ENCODE measurements at regions not wholly inside any gene's neighbourhood (a gene's known extent, or its start where the extent isn't known, plus 50 kb on each side); places are given as distances from the start of the nearest gene placed in this dataset.

DNA sequence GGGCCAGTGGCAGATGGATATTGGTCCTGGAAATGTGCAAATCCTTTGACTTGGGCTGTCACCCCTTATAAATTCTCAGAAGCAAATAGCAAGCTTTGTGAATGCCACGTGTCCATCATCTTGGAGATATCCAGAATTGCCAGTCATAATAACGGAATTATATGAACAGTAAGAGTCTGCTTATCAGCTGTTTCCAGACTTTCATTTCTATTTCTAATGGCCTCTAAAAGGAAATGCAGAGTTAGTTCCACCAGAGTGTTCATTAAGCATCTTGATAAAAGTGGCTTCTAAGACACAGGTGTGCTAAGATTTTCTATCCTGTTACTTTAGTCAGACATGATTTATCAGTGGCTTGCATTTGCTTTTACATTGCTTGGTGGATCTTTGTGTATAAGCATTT is 87.4 kb downstream of the RAMP3 start:
- no peak for DNase-seq (ENCODE audit: low read depth in 1 of 2, low spot score in 1 of 2)
- H3K27ac ChIP-seq = no peak overlapping the region
- H3K4me1 ChIP-seq (ENCODE audit: low read depth) = no peaks in the 10 kb centered on the region
- H3K27me3 ChIP-seq = peaks cover 3% of the 10 kb centered on the region
- H3K4me3 ChIP-seq = no peak overlapping the region
- TF ChIP-seq CTCF (IDR thresholded peaks at IDR 0.05; ENCODE audit: low read depth, low read length) = no peak
- H3K36me3 ChIP-seq = no peaks in the 10 kb centered on the region
- no peaks in the 10 kb centered on the region for H3K9me3 ChIP-seq (ENCODE audit: low read depth)

DNA sequence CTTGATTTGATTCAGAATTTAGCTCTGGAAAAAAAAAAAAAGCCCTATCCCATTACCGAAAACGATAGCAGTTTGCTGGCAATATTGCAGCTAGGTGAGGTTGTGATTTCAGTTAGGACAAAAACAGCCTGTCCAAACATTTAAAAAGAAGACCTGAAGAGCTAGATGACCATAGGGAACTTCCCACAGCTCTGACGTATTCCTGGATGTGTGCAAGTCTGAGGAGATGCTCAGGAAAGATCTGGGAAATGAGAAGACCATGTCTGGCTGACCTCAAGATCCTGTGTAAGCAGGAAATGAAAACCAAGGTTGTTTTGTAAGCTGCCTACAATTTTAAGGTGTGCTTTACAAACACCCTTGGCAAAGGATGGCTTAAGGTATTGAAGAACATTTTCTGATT is 88.7 kb downstream of the RAMP3 start:
- Histone ChIP-seq H3K9me3 (ENCODE audit: low read depth) (no peaks in the 10 kb centered on the region), H3K4me1 (ENCODE audit: low read depth) (no peaks in the 10 kb centered on the region), H3K27me3 (peaks cover 3% of the 10 kb centered on the region), H3K4me3 (no peak overlapping the region), H3K36me3 (no peaks in the 10 kb centered on the region), H3K27ac (no peak overlapping the region)
- no peak for DNase-seq (ENCODE audit: low read depth in 1 of 2, low spot score in 1 of 2)
- no peak for TF ChIP-seq CTCF (IDR thresholded peaks at IDR 0.05; ENCODE audit: low read depth, low read length)

GRCh38 chr7:45252248-45252647 is 94.7 kb downstream of the RAMP3 start:
- H3K4me1 ChIP-seq (ENCODE audit: low read depth) = no peaks in the 10 kb centered on the region
- TF ChIP-seq CTCF (IDR thresholded peaks at IDR 0.05; ENCODE audit: low read depth, low read length) = no peak
- no peaks in the 10 kb centered on the region for H3K9me3 ChIP-seq (ENCODE audit: low read depth)
- H3K27me3 ChIP-seq = no peaks in the 10 kb centered on the region
- DNase-seq (ENCODE audit: low read depth in 1 of 2, low spot score in 1 of 2) = no peak
- H3K36me3 ChIP-seq = no peaks in the 10 kb centered on the region
- H3K4me3 ChIP-seq = no peak overlapping the region
- H3K27ac ChIP-seq = no peak overlapping the region

GRCh38 chr7:45252857-45253256 is 95.3 kb downstream of the RAMP3 start:
- no peak overlapping the region for H3K27ac ChIP-seq
- no peaks in the 10 kb centered on the region for H3K36me3 ChIP-seq
- H3K4me3 ChIP-seq = no peak overlapping the region
- no peaks in the 10 kb centered on the region for H3K9me3 ChIP-seq (ENCODE audit: low read depth)
- H3K27me3 ChIP-seq = no peaks in the 10 kb centered on the region
- DNase-seq (ENCODE audit: low read depth in 1 of 2, low spot score in 1 of 2) = no peak
- no peaks in the 10 kb centered on the region for H3K4me1 ChIP-seq (ENCODE audit: low read depth)
- no peak for TF ChIP-seq CTCF (IDR thresholded peaks at IDR 0.05; ENCODE audit: low read depth, low read length)

DNA sequence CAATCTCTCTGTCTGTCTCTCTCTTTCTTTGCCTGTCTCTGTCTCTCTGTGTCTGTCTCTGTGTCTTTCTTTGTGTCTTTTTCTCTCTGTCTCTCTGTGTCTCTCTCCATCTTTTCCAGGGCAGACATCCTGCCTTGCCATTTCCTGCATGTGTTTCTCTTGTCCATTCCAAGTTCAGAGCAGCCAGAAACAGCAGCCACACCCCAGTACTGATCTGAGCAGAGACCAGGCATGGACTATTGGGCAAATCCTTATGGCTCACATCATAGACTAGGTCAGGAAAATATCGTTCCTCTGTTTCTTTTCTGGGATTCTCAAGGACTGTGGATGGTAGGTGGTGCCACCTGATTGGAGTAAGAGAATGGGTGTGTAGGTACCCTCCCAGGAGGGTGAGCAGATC is 95.8 kb downstream of the RAMP3 start:
- DNase-seq (ENCODE audit: low read depth in 1 of 2, low spot score in 1 of 2) = no peak
- H3K27me3 ChIP-seq = no peaks in the 10 kb centered on the region
- H3K27ac ChIP-seq = no peak overlapping the region
- no peaks in the 10 kb centered on the region for H3K36me3 ChIP-seq
- no peak for TF ChIP-seq CTCF (IDR thresholded peaks at IDR 0.05; ENCODE audit: low read depth, low read length)
- no peaks in the 10 kb centered on the region for H3K4me1 ChIP-seq (ENCODE audit: low read depth)
- H3K9me3 ChIP-seq (ENCODE audit: low read depth) = no peaks in the 10 kb centered on the region
- H3K4me3 ChIP-seq = no peak overlapping the region

GRCh38 chr7:45255187-45255586 is 97.6 kb downstream of the RAMP3 start:
- Histone ChIP-seq H3K36me3 (no peaks in the 10 kb centered on the region), H3K4me3 (no peak overlapping the region), H3K9me3 (ENCODE audit: low read depth) (no peaks in the 10 kb centered on the region), H3K27ac (no peak overlapping the region), H3K27me3 (peaks cover 8% of the 10 kb centered on the region), H3K4me1 (ENCODE audit: low read depth) (no peaks in the 10 kb centered on the region)
- DNase-seq (ENCODE audit: low read depth in 1 of 2, low spot score in 1 of 2) = no peak
- no peak for TF ChIP-seq CTCF (IDR thresholded peaks at IDR 0.05; ENCODE audit: low read depth, low read length)
